CD4-positive, alpha-beta T cell (primary cell): ENCODE measurements at regions not wholly inside any gene's neighbourhood (a gene's known extent, or its start where the extent isn't known, plus 50 kb on each side); places are given as distances from the start of the nearest gene placed in this dataset.
"Not testable (repeated sequence)": the region's sequence is repeated elsewhere in the genome, so short reads cannot be mapped to it uniquely, and the experiment has no call there.

Source experiments
- ATAC-seq: fragments of 200-7000 bp; cut with Tn5 transposase; one replicate; pipeline ENCODE4 v1.10.0; 2022; ENCODE audit warnings: mild to moderate bottlenecking; ENCODE audit not compliant: poor library complexity
- CTCF ChIA-PET: fragments of 350-600 bp; sonication (Branson Sonifier 250); formaldehyde crosslinking; loops from one replicate; lab custom pipeline; 2021; ENCODE audit warnings: antibody characterized with exemption, inconsistent platforms; lab: Charles Lee
- POLR2A ChIA-PET: fragments of 350-600 bp; sonication (Branson Sonifier 250); formaldehyde crosslinking; loops from one replicate; lab custom pipeline; 2021; ENCODE audit warnings: antibody characterized with exemption, inconsistent platforms; lab: Charles Lee
- DNase-seq, 14 experiments: peaks; one replicate each; pipeline ENCODE4 v3.0.0-alpha.2; 2013 to 2020; ENCODE audit warnings: mixed read lengths in 2 of 14
- H3K27ac ChIP-seq, 2 donors: one replicate each; pipeline versions ENCODE4 v1.5.1 to v1.7.0; 2013; ENCODE audit warnings: low read length in 2 of 2, low read depth in 1 of 2, mild to moderate bottlenecking in 1 of 2
- H3K27me3 ChIP-seq, 2 experiments: 1 replicate in 1 of 2; 2 replicates in 1 of 2; pipeline versions ENCODE4 v1.6.1 to v1.7.0; 2013; ENCODE audit warnings: low read length in 2 of 2, control low read depth in 1 of 2, mild to moderate bottlenecking in 1 of 2, moderate library complexity in 1 of 2; ENCODE audit not compliant: insufficient read depth in 2 of 2, control insufficient read depth in 1 of 2
- H3K36me3 ChIP-seq: one replicate; pipeline ENCODE4 v1.6.1; 2013; ENCODE audit warnings: low read length, control low read depth; ENCODE audit not compliant: insufficient read depth
- H3K4me1 ChIP-seq: one replicate; pipeline ENCODE4 v1.6.1; 2013; ENCODE audit warnings: low read length, control low read depth; ENCODE audit not compliant: insufficient read depth
- H3K4me3 ChIP-seq: one replicate; pipeline ENCODE4 v1.5.1; 2013; ENCODE audit warnings: mild to moderate bottlenecking, low read length, moderate library complexity
- H3K9me3 ChIP-seq, 2 experiments: 1 replicate in 1 of 2; 2 replicates in 1 of 2; pipeline versions ENCODE4 v1.6.1 to v1.7.0; 2013; ENCODE audit warnings: low read length in 2 of 2, mild to moderate bottlenecking in 2 of 2, control low read depth in 1 of 2, moderate library complexity in 1 of 2; ENCODE audit not compliant: control insufficient read depth in 1 of 2, insufficient read depth in 1 of 2
- H3K27ac Mint-ChIP-seq: one replicate; pipeline ENCODE4 v1.8.0; 2020; ENCODE audit warnings: mixed read lengths
- H3K27me3 Mint-ChIP-seq: one replicate; pipeline ENCODE4 v1.8.0; 2021; ENCODE audit warnings: mixed read lengths
- H3K36me3 Mint-ChIP-seq: one replicate; pipeline ENCODE4 v1.8.0; 2021; ENCODE audit warnings: low read depth, mixed read lengths
- H3K4me1 Mint-ChIP-seq: one replicate; pipeline ENCODE4 v1.8.0; 2021; ENCODE audit warnings: low read depth, mixed read lengths
- H3K4me3 Mint-ChIP-seq: one replicate; pipeline ENCODE4 v1.8.0; 2020; ENCODE audit warnings: mild to moderate bottlenecking, mixed read lengths
- H3K9me3 Mint-ChIP-seq: one replicate; pipeline ENCODE4 v1.8.0; 2020; ENCODE audit warnings: mixed read lengths
- CTCF ChIP-seq: fragments of 200-600 bp; IDR thresholded peaks from one replicate; pipeline ENCODE4 v1.8.0; 2022; ENCODE audit warnings: antibody characterized with exemption, mild to moderate bottlenecking
- intact Hi-C, 2 experiments: fragments of 100-400 bp; cut with DNase I in 1 of 2; cut with micrococcal nuclease in 1 of 2; formaldehyde crosslinking; loops; one replicate each; pipeline versions ENCODE4 v1.15.1 to v1.9.0; 2023 to 2025; cut with DNase I, micrococcal nuclease

- POLR2A ChIA-PET, result no interaction called here
- no peak for ATAC-seq
Measured at GRCh38 chr15:81880314-81880713, 165.5 kb downstream of the MEX3B start.

GRCh38 chr15:81875717-81876116 lies 170.1 kb downstream of the MEX3B start:
- H3K9me3 Mint-ChIP-seq, H3K4me1 ChIP-seq, H3K4me1 Mint-ChIP-seq, POLR2A ChIA-PET, H3K36me3 Mint-ChIP-seq, H3K9me3 ChIP-seq, CTCF ChIA-PET, H3K36me3 ChIP-seq, H3K27ac ChIP-seq, intact Hi-C loops, H3K27ac Mint-ChIP-seq, H3K27me3 ChIP-seq, H3K4me3 Mint-ChIP-seq, H3K4me3 ChIP-seq, DNase-seq, ATAC-seq: not testable (repeated sequence)
- H3K27me3 Mint-ChIP-seq, result peaks cover 11% of the 10 kb centered on the region

More at GRCh38 chr15:81880314-81880713, 165.5 kb downstream of the MEX3B start:
- peaks cover 14% of the 10 kb centered on the region for H3K27me3 Mint-ChIP-seq
- CTCF ChIA-PET, result no interaction called here
- intact Hi-C loops, result no loop called here
- DNase-seq, result no peak
- H3K36me3 ChIP-seq, result no peaks in the 10 kb centered on the region
- H3K4me1 Mint-ChIP-seq, result no peaks in the 10 kb centered on the region
- H3K27ac Mint-ChIP-seq, result no peak overlapping the region
- H3K4me1 ChIP-seq, result no peaks in the 10 kb centered on the region
- H3K27ac ChIP-seq, result no peak overlapping the region
- H3K36me3 Mint-ChIP-seq, result no peaks in the 10 kb centered on the region
- H3K9me3 Mint-ChIP-seq, result peaks cover 2% of the 10 kb centered on the region
- H3K27me3 ChIP-seq, result no peaks in the 10 kb centered on the region
- H3K4me3 Mint-ChIP-seq, result no peak overlapping the region
- H3K4me3 ChIP-seq, result no peak overlapping the region
- no peak for TF ChIP-seq CTCF
- peaks cover 0 to 6% of the 10 kb centered on the region in 2 experiments for H3K9me3 ChIP-seq

GRCh38 chr15:81870746-81871106 lies 175.1 kb downstream of the MEX3B start:
- H3K27me3 Mint-ChIP-seq, result peaks cover 10% of the 10 kb centered on the region
- CTCF ChIA-PET, ATAC-seq, H3K27ac Mint-ChIP-seq, DNase-seq, H3K27me3 ChIP-seq, H3K36me3 ChIP-seq, H3K4me1 Mint-ChIP-seq, POLR2A ChIA-PET, intact Hi-C loops, H3K27ac ChIP-seq, H3K4me1 ChIP-seq, H3K9me3 ChIP-seq, H3K9me3 Mint-ChIP-seq, H3K36me3 Mint-ChIP-seq, H3K4me3 ChIP-seq, H3K4me3 Mint-ChIP-seq: not testable (repeated sequence)

GRCh38 chr15:81870062-81870745 lies 175.6 kb downstream of the MEX3B start:
- H3K9me3 Mint-ChIP-seq, H3K36me3 Mint-ChIP-seq, DNase-seq, intact Hi-C loops, ATAC-seq, H3K27ac Mint-ChIP-seq, CTCF ChIA-PET, H3K4me1 ChIP-seq, H3K4me3 Mint-ChIP-seq, H3K9me3 ChIP-seq, H3K36me3 ChIP-seq, H3K27me3 ChIP-seq, H3K27ac ChIP-seq, H3K4me3 ChIP-seq, POLR2A ChIA-PET, H3K4me1 Mint-ChIP-seq: not testable (repeated sequence)
- peaks cover 10% of the 10 kb centered on the region for H3K27me3 Mint-ChIP-seq
